HG02840 (cell line): ENCODE measurements at regions not wholly inside any gene's neighbourhood (a gene's known extent, or its start where the extent isn't known, plus 50 kb on each side); places are given as distances from the start of the nearest gene placed in this dataset.

Source experiments
- ATAC-seq: cut with Tn5 transposase; IDR thresholded peaks from one replicate; pipeline ENCODE4 v1.9.1; 2021; ENCODE audit warnings: mild to moderate bottlenecking, moderate library complexity, moderate number of reproducible peaks; ENCODE audit not compliant: unreplicated experiment, low FRiP score

GRCh38 chr18:1875219-1875618 is 696.1 kb downstream of the METTL4 start:
- no peak for ATAC-seq

GRCh38 chr18:1884623-1885022 is 686.7 kb downstream of the METTL4 start:
- ATAC-seq = no peak

GRCh38 chr18:1891641-1892040 is 679.7 kb downstream of the METTL4 start:
- no peak for ATAC-seq

GRCh38 chr18:1892191-1892590 is 679.1 kb downstream of the METTL4 start:
- no peak for ATAC-seq

- no peak for ATAC-seq
These were observed 675.7 kb downstream of the METTL4 start for GRCh38 chr18:1895456-1896185.

GRCh38 chr18:1906421-1906820 is 664.9 kb downstream of the METTL4 start:
- ATAC-seq = no peak

- no peak for ATAC-seq
These were observed 663.7 kb downstream of the METTL4 start for GRCh38 chr18:1907470-1908206.

GRCh38 chr18:1914489-1914888 is 656.8 kb downstream of the METTL4 start:
- no peak for ATAC-seq

- ATAC-seq = no peak
These were observed 654.3 kb downstream of the METTL4 start for GRCh38 chr18:1916869-1917523.

- ATAC-seq = no peak
These were observed 653.7 kb downstream of the METTL4 start for GRCh38 chr18:1917569-1917968.

GRCh38 chr18:1922066-1922465 is 649.2 kb downstream of the METTL4 start:
- no peak for ATAC-seq

- ATAC-seq = no peak
These were observed 642.6 kb downstream of the METTL4 start for GRCh38 chr18:1928711-1929110.

- no peak for ATAC-seq
These were observed 641.6 kb downstream of the METTL4 start for GRCh38 chr18:1929720-1930119.

- no peak for ATAC-seq
These were observed 640.7 kb downstream of the METTL4 start for GRCh38 chr18:1930291-1931270.

- no peak for ATAC-seq
These were observed 618.8 kb downstream of the METTL4 start for GRCh38 chr18:1952486-1952885.

GRCh38 chr18:1954583-1955312 is 616.6 kb downstream of the METTL4 start:
- no peak for ATAC-seq

GRCh38 chr18:1958798-1959197 is 612.5 kb downstream of the METTL4 start:
- no peak for ATAC-seq

GRCh38 chr18:1965016-1965415 is 606.3 kb downstream of the METTL4 start:
- ATAC-seq = no peak

- no peak for ATAC-seq
These were observed 605.8 kb downstream of the METTL4 start for GRCh38 chr18:1965541-1965940.
